GM23248 (cell line): ENCODE measurements at regions not wholly inside any gene's neighbourhood (a gene's known extent, or its start where the extent isn't known, plus 50 kb on each side); places are given as distances from the start of the nearest gene placed in this dataset.

Source experiments
- EZH2 ChIP-seq: fragments of 200-600 bp; sonication (generic); IDR thresholded peaks from 2 replicates; pipeline ENCODE4 v1.6.1; 2018; ENCODE audit warnings: antibody characterized with exemption, mild to moderate bottlenecking; ENCODE audit not compliant: insufficient read depth, poor library complexity, severe bottlenecking
- EZH2phosphoT487 ChIP-seq: fragments of 200-600 bp; sonication (generic); IDR thresholded peaks from 2 replicates; pipeline ENCODE4 v1.6.1; 2018; ENCODE audit warnings: antibody characterized with exemption, moderate library complexity, mild to moderate bottlenecking, low read depth; ENCODE audit not compliant: insufficient read depth

GRCh38 chr18:5768454-5768853 is 126.9 kb downstream of the TMEM200C start:
- TF ChIP-seq EZH2 (no peak), EZH2phosphoT487 (no peak)
